Erythroblast (primary cell): ENCODE measurements at regions not wholly inside any gene's neighbourhood (a gene's known extent, or its start where the extent isn't known, plus 50 kb on each side); places are given as distances from the start of the nearest gene placed in this dataset.

Experiments used
- GATA1 ChIP-seq: IDR thresholded peaks from 2 replicates; pipeline ENCODE4 v1.6.1; 2011; ENCODE audit warnings: low read depth, mild to moderate bottlenecking, control low read depth, low read length, moderate library complexity
- POLR2A ChIP-seq: IDR thresholded peaks from 2 replicates; pipeline ENCODE4 v1.6.1; 2011; ENCODE audit warnings: mild to moderate bottlenecking, low read length

GRCh38 chr2:8510519-8510918, 171.3 kb upstream of the ID2 start:
- no peak for TF ChIP-seq POLR2A
- TF ChIP-seq GATA1: no peak
